ENCODE measurements at regions not wholly inside any gene's neighbourhood (a gene's known extent, or its start where the extent isn't known, plus 50 kb on each side); places are given as distances from the start of the nearest gene placed in this dataset.

DNA sequence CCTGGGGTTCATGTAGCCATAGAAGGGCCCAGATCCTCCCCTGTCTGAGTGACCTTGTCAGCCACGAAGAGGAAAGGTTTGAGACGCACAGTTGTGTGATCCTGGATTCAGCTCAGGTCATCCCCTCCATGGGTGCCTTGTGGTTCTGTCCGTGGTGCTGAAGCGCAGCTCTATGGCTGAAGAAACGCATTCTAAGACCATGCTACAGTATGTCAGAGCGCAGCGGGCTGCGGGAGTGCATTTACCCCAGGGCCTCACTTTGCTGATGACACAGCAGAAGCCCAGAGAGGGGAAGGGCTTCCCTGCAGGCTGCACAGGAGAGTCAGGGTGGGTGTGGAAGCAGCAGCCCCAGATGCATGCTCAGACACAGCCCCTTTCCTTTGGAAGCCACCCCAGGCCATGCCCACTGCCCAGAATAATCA, 68.8 kb upstream of the IQSEC1 start (continued):
- TF ChIP-seq ZNF766 (CRISPR knock-in tag; conservative IDR thresholded peaks at IDR 0.05) (peak; percentile 81), CBFB (CRISPR knock-in tag; IDR thresholded peaks at IDR 0.05) (0 out of 2 replicates have a peak, but pooled peaks have one; percentile 30), PRMT5 (CRISPR knock-in tag; IDR thresholded peaks at IDR 0.05) (peak; percentile 47; the same call in 1 of the 2 replicates), NELFE (IDR thresholded peaks at IDR 0.05; ENCODE audit: insufficient read depth, insufficient read length) (no peak), AFF1 (IDR thresholded peaks at IDR 0.05; ENCODE audit: low read depth in 1 of 2, partially characterized antibody in 2 of 2) (peak in 1 of 2 experiments; percentile 89), NR3C1 (CRISPR knock-in tag; IDR thresholded peaks at IDR 0.05) (0 out of 2 replicates have a peak, but pooled peaks have one; percentile 29), MAX (CRISPR knock-in tag; IDR thresholded peaks at IDR 0.05) (0 out of 2 replicates have a peak, but pooled peaks have one; percentile 29), RCOR1 (IDR thresholded peaks at IDR 0.05; ENCODE audit: borderline replicate concordance in 1 of 2, low read depth in 2 of 2, low read length in 2 of 2) (peak in 1 of 2 experiments; percentile 80; a peak in 2 of 4 replicates), MYNN (IDR thresholded peaks at IDR 0.05) (no peak), MYNN (CRISPR knock-in tag; IDR thresholded peaks at IDR 0.05) (no peak), NR2C1 (IDR thresholded peaks at IDR 0.05) (no peak), NR2C1 (tag; IDR thresholded peaks at IDR 0.05) (0 out of 2 replicates have a peak, but pooled peaks have one; percentile 23), ZKSCAN8 (CRISPR knock-in tag; IDR thresholded peaks at IDR 0.05) (no peak), NR4A1 (CRISPR knock-in tag; IDR thresholded peaks at IDR 0.05) (no peak), NR4A1 (tag; IDR thresholded peaks at IDR 0.05) (peak; percentile 84), ZBTB40 (IDR thresholded peaks at IDR 0.05) (0 out of 2 replicates have a peak, but pooled peaks have one; percentile 27), ZBTB40 (CRISPR knock-in tag; IDR thresholded peaks at IDR 0.05) (no peak)

All from K562 (cell line).